ENCODE measurements at regions not wholly inside any gene's neighbourhood (a gene's known extent, or its start where the extent isn't known, plus 50 kb on each side); places are given as distances from the start of the nearest gene placed in this dataset.

GRCh38 chr5:125708583-125708982, 714.6 kb upstream of the GRAMD2B start:
- DNase-seq (ENCODE audit: low read depth) = no peak
- TF ChIP-seq CTCF (IDR thresholded peaks at IDR 0.05; ENCODE audit: insufficient read depth, low read length) = no peak
- H3K4me3 ChIP-seq (ENCODE audit: low read depth, low read length) = no peak overlapping the region

- TF ChIP-seq CTCF (IDR thresholded peaks at IDR 0.05; ENCODE audit: insufficient read depth, low read length) = no peak
- no peak for DNase-seq (ENCODE audit: low read depth)
- no peak overlapping the region for H3K4me3 ChIP-seq (ENCODE audit: low read depth, low read length)
Measured at GRCh38 chr5:125710745-125711144, 712.5 kb upstream of the GRAMD2B start.

- TF ChIP-seq CTCF (IDR thresholded peaks at IDR 0.05; ENCODE audit: insufficient read depth, low read length) = no peak
- DNase-seq (ENCODE audit: low read depth) = no peak
- H3K4me3 ChIP-seq (ENCODE audit: low read depth, low read length) = no peak overlapping the region
Measured at GRCh38 chr5:125712397-125712796, 710.8 kb upstream of the GRAMD2B start.

GRCh38 chr5:125713109-125713805, 710.0 kb upstream of the GRAMD2B start:
- no peak overlapping the region for H3K4me3 ChIP-seq (ENCODE audit: low read depth, low read length)
- DNase-seq (ENCODE audit: low read depth) = no peak
- TF ChIP-seq CTCF (IDR thresholded peaks at IDR 0.05; ENCODE audit: insufficient read depth, low read length) = no peak

- TF ChIP-seq CTCF (IDR thresholded peaks at IDR 0.05; ENCODE audit: insufficient read depth, low read length) = no peak
- no peak overlapping the region for H3K4me3 ChIP-seq (ENCODE audit: low read depth, low read length)
- no peak for DNase-seq (ENCODE audit: low read depth)
Measured at GRCh38 chr5:125715216-125715615, 708.0 kb upstream of the GRAMD2B start.

- TF ChIP-seq CTCF (IDR thresholded peaks at IDR 0.05; ENCODE audit: insufficient read depth, low read length) = no peak
- H3K4me3 ChIP-seq (ENCODE audit: low read depth, low read length) = no peak overlapping the region
- peak; percentile 60 for DNase-seq (ENCODE audit: low read depth)
Measured at GRCh38 chr5:125717209-125717608, 706.0 kb upstream of the GRAMD2B start.
